ENCODE measurements at regions not wholly inside any gene's neighbourhood (a gene's known extent, or its start where the extent isn't known, plus 50 kb on each side); places are given as distances from the start of the nearest gene placed in this dataset.

DNA sequence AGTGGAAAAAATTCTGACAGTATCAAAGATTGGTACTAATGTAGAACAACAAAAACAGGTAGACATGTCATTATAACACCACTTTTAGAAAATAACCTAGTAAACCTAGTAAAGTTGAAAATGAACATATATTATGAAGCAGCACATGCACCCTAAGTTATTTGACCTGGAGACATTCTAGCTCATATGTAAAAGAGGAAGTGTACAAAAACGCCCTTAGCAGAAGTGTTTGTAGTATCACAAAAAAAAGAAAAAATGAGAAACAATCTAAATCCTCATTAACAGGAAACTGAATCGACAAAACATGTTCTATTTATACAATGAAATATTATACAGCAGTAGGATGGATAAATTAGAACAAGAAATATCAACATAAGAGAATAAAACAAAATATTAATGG lies 318.9 kb upstream of the PPP1R2C start:
- TF ChIP-seq TAF1 (IDR thresholded peaks at IDR 0.05; ENCODE audit: borderline replicate concordance, insufficient read depth, low read length) = no peak
- TF ChIP-seq, protein P1, sequence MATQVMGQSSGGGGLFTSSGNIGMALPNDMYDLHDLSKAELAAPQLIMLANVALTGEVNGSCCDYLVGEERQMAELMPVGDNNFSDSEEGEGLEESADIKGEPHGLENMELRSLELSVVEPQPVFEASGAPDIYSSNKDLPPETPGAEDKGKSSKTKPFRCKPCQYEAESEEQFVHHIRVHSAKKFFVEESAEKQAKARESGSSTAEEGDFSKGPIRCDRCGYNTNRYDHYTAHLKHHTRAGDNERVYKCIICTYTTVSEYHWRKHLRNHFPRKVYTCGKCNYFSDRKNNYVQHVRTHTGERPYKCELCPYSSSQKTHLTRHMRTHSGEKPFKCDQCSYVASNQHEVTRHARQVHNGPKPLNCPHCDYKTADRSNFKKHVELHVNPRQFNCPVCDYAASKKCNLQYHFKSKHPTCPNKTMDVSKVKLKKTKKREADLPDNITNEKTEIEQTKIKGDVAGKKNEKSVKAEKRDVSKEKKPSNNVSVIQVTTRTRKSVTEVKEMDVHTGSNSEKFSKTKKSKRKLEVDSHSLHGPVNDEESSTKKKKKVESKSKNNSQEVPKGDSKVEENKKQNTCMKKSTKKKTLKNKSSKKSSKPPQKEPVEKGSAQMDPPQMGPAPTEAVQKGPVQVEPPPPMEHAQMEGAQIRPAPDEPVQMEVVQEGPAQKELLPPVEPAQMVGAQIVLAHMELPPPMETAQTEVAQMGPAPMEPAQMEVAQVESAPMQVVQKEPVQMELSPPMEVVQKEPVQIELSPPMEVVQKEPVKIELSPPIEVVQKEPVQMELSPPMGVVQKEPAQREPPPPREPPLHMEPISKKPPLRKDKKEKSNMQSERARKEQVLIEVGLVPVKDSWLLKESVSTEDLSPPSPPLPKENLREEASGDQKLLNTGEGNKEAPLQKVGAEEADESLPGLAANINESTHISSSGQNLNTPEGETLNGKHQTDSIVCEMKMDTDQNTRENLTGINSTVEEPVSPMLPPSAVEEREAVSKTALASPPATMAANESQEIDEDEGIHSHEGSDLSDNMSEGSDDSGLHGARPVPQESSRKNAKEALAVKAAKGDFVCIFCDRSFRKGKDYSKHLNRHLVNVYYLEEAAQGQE (IDR thresholded peaks at IDR 0.05; ENCODE audit: insufficient read depth in 1 of 2, low read depth in 2 of 2, low read length in 2 of 2) = no peak
- no peak for TF ChIP-seq SIN3A (IDR thresholded peaks at IDR 0.05; ENCODE audit: borderline replicate concordance, insufficient read depth, low read length)
- TF ChIP-seq FOXP2 (optimal IDR thresholded peaks at IDR 0.05; ENCODE audit: borderline replicate concordance, extremely low read depth, extremely low read length, insufficient read depth) = no peak
- TF ChIP-seq POLR2AphosphoS5 (IDR thresholded peaks at IDR 0.05; ENCODE audit: low read depth, low read length) = no peak

DNA sequence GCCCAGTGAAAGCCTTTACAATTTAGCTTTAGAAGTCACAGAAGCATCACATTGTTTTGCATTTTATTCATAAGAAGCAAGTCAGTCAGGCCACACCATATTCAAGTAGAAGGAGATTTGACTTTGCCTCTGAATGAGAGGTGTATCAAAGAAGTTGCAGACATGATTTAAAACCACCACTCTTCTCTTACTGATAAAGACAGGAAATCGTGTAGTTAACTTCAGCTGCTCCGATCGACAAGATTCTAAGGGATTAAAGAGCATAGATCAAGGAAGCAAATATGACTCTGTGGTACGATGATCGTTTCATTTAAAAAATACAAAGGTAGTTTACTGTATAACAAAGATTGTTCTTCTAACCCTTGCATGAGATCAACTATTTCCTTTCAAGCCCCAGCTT lies 328.0 kb upstream of the PPP1R2C start:
- no peak for TF ChIP-seq SIN3A (IDR thresholded peaks at IDR 0.05; ENCODE audit: borderline replicate concordance, insufficient read depth, low read length)
- TF ChIP-seq TAF1 (IDR thresholded peaks at IDR 0.05; ENCODE audit: borderline replicate concordance, insufficient read depth, low read length) = no peak
- no peak for TF ChIP-seq POLR2AphosphoS5 (IDR thresholded peaks at IDR 0.05; ENCODE audit: low read depth, low read length)
- TF ChIP-seq, protein P1 (IDR thresholded peaks at IDR 0.05; ENCODE audit: insufficient read depth in 1 of 2, low read depth in 2 of 2, low read length in 2 of 2) = no peak
- TF ChIP-seq FOXP2 (optimal IDR thresholded peaks at IDR 0.05; ENCODE audit: borderline replicate concordance, extremely low read depth, extremely low read length, insufficient read depth) = no peak

DNA sequence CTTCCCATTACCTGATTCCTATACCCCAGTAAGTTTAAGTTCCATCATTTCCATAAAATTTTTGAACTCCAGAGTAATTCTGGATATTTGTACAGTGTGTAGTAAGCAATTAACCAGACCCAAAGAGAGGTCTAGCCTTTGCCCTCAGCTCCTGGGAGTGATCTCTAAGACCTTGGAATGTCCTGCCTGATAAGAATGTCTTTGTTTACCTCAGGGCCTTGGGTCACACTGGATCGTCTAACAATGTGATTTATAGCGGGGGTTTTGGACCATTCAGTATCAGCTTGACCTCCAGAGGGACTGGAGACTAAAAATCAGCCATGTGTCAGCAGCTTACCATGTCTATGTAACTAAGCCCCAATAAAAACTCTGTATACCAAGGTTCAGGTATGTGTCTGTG lies 330.9 kb upstream of the PPP1R2C start:
- TF ChIP-seq, protein P1 (IDR thresholded peaks at IDR 0.05; ENCODE audit: insufficient read depth in 1 of 2, low read depth in 2 of 2, low read length in 2 of 2) = no peak
- no peak for TF ChIP-seq TAF1 (IDR thresholded peaks at IDR 0.05; ENCODE audit: borderline replicate concordance, insufficient read depth, low read length)
- TF ChIP-seq FOXP2 (optimal IDR thresholded peaks at IDR 0.05; ENCODE audit: borderline replicate concordance, extremely low read depth, extremely low read length, insufficient read depth) = no peak
- no peak for TF ChIP-seq SIN3A (IDR thresholded peaks at IDR 0.05; ENCODE audit: borderline replicate concordance, insufficient read depth, low read length)
- no peak for TF ChIP-seq POLR2AphosphoS5 (IDR thresholded peaks at IDR 0.05; ENCODE audit: low read depth, low read length)

DNA sequence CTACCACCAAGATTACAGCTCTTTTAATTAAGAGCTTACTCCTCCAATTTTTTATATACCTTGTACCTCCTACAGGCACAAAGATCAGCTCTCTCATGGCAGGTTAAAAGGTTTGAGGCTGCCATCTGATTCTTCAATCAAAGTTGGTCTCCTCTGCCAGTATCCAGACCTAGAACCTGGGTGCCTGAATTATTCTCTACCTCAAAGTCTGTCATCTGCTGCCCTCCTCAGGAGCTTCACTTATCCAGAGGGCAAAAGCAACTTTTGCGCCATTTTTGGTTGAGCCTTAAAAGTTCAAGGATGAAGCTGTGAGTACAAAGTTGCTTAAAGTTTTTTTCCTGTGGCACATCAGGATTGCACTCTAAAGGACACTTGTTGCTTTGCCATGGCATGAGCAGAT lies 343.7 kb upstream of the PPP1R2C start:
- TF ChIP-seq, protein P1 (IDR thresholded peaks at IDR 0.05; ENCODE audit: insufficient read depth in 1 of 2, low read depth in 2 of 2, low read length in 2 of 2) = no peak
- TF ChIP-seq SIN3A (IDR thresholded peaks at IDR 0.05; ENCODE audit: borderline replicate concordance, insufficient read depth, low read length) (no peak), TAF1 (IDR thresholded peaks at IDR 0.05; ENCODE audit: borderline replicate concordance, insufficient read depth, low read length) (no peak), POLR2AphosphoS5 (IDR thresholded peaks at IDR 0.05; ENCODE audit: low read depth, low read length) (no peak), FOXP2 (optimal IDR thresholded peaks at IDR 0.05; ENCODE audit: borderline replicate concordance, extremely low read depth, extremely low read length, insufficient read depth) (no peak)

DNA sequence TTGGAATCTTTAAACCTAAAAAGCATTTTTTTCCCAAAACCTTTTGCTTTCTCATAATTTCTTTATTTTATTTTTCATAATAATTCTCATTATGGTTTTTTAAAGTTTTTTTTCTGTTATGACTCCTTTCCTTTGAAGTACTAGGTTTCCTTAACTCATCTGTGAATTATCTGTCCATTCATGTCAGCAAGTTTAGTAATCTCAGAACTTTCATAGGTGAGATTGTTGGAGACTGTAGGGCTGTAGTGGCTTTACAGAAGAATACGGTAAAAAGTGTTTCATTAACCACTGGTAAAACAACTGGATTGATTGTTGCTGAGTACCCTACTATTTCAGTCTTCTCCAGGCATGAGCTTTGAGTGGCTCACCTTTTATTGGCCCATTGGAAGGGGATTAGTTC lies 361.7 kb upstream of the PPP1R2C start:
- TF ChIP-seq, protein P1 (IDR thresholded peaks at IDR 0.05; ENCODE audit: insufficient read depth in 1 of 2, low read depth in 2 of 2, low read length in 2 of 2) = no peak
- TF ChIP-seq POLR2AphosphoS5 (IDR thresholded peaks at IDR 0.05; ENCODE audit: low read depth, low read length) (no peak), FOXP2 (optimal IDR thresholded peaks at IDR 0.05; ENCODE audit: borderline replicate concordance, extremely low read depth, extremely low read length, insufficient read depth) (no peak), TAF1 (IDR thresholded peaks at IDR 0.05; ENCODE audit: borderline replicate concordance, insufficient read depth, low read length) (no peak), SIN3A (IDR thresholded peaks at IDR 0.05; ENCODE audit: borderline replicate concordance, insufficient read depth, low read length) (no peak)
